DMS153 treated with DMSO at 0.1 percent for 48 hours (cell line): ENCODE measurements at regions not wholly inside any gene's neighbourhood (a gene's known extent, or its start where the extent isn't known, plus 50 kb on each side); places are given as distances from the start of the nearest gene placed in this dataset.
A peak's percentile ranks its signal among the peaks of the same experiment; 100 is the strongest.

Experiments
- DNase-seq: peaks from one replicate; lab custom pipeline; 2025; ENCODE audit not compliant: unreplicated experiment; lab: John Stamatoyannopoulos, UW

DNA sequence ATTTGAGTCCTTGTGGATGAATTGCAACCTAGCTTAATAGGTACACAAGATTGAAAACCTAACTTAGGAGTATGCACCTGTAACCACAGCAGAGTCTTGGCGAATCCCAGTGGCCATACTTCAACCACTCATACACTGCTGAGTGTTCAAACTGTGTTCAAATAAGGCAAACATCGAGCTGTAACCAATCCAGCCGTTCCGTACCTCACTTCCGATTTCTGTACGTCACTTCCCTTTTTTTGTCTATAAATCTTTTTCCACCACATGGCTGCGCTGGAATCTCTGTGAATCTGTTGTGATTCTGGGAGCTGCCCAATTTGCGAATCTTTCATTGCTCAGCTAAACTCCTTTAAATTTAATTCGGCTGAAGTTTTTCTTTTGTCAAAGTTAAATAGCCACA lies 190.6 kb downstream of the MAF start:
- no peak for DNase-seq

DNA sequence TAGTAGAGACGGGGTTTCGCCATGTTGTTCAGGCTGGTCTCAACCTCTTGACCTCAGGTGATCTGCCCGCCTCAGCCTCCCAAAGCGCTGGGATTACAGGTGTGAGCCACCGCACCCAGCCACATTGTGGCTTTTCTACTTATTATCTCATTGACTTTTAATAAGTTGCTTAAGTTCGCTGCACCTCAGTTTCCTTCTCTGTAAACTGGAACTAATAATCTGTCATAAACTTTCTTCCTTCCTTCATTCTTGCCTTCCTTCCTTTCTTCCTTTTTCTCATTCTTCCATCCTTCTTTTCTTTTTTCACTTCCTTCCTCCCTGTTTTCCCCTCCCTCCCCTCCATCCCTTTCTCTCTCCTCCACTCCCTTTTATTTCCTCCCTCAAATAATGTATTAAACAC lies 192.2 kb downstream of the MAF start:
- no peak for DNase-seq

GRCh38 chr16:79407461-79408135 lies 192.9 kb downstream of the MAF start:
- no peak for DNase-seq

- DNase-seq = no peak
These were observed 193.5 kb downstream of the MAF start for GRCh38 chr16:79407005-79407404.

DNA sequence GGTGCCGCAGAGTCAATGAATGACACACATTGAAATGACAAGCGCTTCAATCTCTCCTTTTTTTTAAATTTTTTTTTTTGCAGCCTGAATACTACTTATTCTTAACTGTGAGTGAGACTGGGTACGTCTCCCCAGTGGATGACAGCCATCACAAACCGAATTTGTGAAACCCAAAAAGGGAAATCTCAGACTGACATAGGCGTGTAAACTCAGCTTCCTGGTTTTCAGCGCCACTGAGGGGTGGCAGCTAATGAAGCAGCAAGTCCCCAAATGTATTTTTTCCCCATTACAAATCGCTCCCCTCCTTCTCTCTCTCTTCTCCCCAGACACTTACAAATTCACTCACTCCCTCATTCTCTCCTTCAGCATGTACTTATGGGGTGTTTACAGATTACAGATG lies 196.0 kb downstream of the MAF start:
- no peak for DNase-seq

- DNase-seq = no peak
These were observed 197.0 kb downstream of the MAF start for GRCh38 chr16:79403534-79403933.

DNA sequence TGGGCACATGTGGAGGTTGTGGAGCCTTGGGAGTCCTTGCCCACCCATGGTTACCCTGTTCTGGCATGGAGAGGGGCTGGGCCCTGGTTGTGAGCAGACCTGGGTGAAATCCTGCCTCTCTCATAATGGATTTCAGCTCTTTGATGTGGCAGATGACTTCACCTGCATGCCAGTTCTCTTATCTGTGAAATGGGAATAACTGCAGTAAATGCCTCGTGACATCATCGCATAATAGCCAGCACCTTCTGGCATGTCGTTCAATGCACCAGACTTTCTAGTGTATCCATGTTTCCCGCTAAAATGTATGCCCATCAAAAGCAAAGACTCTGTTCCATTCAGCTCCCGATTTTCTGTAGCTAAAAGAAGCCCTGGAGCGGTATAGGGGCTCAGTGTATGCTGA lies 197.6 kb downstream of the MAF start:
- no peak for DNase-seq

- no peak for DNase-seq
These were observed 198.2 kb downstream of the MAF start for GRCh38 chr16:79402356-79402755.

DNA sequence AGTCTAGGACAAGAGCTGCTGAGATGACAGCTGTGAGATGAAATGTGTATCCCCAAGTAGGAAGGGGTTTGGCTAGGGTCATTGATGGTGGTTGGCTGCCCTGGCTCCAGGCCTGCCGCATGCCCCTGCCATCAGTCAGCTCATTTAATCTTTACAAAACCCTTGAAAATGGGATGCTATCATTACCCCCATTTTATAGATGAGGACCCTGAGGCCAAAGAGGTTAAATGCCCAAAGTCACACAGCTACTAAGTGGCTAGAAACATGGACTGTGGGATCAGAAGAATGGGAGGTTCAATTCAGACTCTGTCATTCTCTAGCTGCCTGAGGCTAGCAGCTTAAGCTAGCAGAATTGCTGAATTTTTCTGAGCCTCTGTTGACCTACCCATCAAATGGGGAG lies 198.8 kb downstream of the MAF start:
- no peak for DNase-seq

DNA sequence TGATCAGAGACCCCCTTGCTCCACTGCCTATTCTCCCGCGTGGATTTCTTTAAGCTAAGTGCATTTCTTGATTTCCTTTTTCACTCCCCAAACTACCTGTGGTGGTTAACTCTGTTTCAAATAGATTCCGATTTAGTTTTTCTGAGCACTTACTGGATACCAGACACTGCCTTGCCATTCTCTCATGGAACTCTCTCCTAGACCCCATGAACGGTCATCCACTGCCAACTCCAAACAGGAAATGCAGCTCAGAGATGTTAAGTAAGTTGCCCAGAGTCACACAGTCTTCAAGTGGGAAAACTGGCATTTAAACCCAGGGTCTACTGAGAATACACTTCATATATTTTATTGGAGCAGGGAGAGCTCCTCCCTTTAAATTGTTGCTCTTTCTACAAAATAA lies 199.4 kb downstream of the MAF start:
- DNase-seq = no peak

GRCh38 chr16:79400462-79401149 lies 199.9 kb downstream of the MAF start:
- no peak for DNase-seq

- DNase-seq = no peak
These were observed 204.9 kb downstream of the MAF start for GRCh38 chr16:79395591-79395990.

DNA sequence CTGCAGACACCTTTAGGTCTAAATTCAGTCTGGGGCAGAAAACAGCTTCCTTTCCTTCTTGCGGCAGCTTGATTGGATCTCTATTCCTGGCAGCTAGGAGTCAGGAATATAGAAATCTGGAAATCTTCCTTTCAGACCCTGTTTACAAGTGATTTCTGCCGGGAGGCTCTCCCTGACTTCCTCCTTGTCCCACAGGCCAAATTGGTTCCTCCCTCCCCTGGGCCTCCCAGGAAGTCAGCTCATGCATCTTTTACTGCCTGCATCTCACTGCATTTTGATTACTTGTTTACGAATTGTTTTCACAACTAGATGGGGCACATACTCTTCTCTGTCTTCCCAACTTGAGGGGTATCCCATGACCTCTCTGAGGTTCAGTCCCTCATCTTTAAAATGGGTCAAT lies 206.3 kb downstream of the MAF start:
- no peak for DNase-seq

- DNase-seq = no peak
These were observed 207.0 kb downstream of the MAF start for GRCh38 chr16:79393564-79393963.

DNA sequence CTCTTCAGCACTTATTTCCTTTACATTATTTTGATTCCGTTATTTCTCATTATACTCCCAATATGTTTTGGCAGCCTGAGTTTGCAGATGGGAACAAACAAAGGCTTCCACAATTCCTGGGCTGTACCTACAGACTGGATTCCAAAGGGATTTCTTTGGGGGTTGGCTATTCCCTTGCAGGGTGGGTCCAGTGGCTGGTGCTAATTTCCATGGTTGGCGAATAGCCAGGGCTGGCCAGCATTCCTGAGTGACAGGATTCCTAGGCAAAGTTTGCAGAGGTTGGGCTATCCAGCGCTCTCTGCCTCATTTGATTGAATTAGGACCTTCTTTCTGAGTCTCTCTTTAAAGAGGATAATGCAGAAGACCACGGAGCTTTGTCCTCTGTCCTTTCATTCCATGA lies 207.4 kb downstream of the MAF start:
- DNase-seq = no peak

DNA sequence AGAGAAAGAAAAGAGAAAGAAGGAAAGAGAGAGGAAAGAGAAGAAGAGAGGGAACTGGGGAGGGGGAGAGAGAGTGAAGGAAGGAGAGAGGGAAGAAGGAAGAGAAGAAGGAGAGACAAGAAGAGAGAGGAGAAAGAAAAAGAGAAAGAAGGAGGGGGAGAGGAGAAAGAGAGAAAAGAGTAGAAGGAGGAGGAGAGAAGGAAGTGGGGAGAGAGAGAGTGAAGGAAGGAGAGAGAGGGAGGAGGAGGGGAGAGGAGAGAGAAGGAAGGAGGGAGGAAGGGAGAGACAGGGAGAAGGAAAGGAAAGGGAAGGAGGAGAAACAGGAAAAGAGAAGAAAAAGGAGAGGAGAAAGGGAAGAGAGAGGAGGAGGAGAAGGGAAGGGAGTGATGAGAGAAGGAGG lies 208.5 kb downstream of the MAF start:
- no peak for DNase-seq

GRCh38 chr16:79391395-79391794 lies 209.1 kb downstream of the MAF start:
- no peak for DNase-seq

GRCh38 chr16:79390481-79391051 lies 210.0 kb downstream of the MAF start:
- no peak for DNase-seq

GRCh38 chr16:79388396-79388795 lies 212.1 kb downstream of the MAF start:
- no peak for DNase-seq

DNA sequence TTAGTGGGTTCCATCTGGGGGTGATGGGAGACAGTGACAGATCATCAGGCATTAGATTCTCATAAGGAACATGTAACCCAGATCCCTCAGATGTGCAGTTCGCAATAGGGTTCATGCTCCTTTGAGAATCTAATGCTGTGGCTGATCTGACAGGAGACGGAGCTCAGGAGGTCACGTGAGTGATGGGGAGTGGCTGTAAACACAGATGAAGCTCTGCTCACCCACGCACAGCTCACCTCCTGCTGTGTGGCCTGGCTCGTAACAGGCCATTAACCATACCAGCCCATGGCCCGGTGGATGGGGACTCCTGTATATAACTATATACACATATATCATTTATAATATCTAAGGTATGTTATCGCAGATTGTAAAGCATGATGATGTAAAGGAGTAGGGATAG lies 214.2 kb downstream of the MAF start:
- DNase-seq = no peak

DNA sequence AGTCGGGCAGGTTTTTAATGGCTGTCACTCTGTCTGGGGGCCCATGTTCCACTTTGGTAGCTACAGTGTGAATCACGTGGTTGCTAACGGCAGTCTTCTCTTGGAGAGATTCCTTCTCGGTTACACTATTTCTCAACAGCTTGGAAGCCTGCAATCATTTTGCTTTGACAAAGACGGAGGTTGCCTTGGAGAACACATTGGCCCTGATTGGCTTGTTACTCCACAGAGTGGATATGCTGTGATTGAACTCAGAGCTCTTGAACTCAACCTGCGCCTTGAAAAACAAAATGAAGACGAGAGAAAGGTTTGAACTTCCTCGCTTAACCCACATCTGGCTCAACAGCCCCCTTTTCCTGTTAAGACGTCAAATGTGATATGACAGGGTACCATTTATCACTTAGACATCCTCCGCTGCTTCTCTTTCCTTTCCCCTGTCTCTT lies 218.9 kb downstream of the MAF start:
- no peak for DNase-seq

GRCh38 chr16:79380995-79381602 lies 219.4 kb downstream of the MAF start:
- DNase-seq = peak; percentile 18
